OCI-LY7 (cell line): ENCODE measurements at regions not wholly inside any gene's neighbourhood (a gene's known extent, or its start where the extent isn't known, plus 50 kb on each side); places are given as distances from the start of the nearest gene placed in this dataset.

Experiments
- EZH2phosphoT487 ChIP-seq: fragments of 200-600 bp; sonication (generic); IDR thresholded peaks from 2 replicates; pipeline ENCODE4 v1.6.1; 2018; ENCODE audit warnings: low read depth, borderline replicate concordance, mild to moderate bottlenecking, mixed run types, antibody characterized with exemption, low read length, moderate library complexity, mixed read lengths
- TF ChIP-seq, protein P1 (sequence below): fragments of 200-600 bp; sonication (generic); conservative IDR thresholded peaks from 2 replicates; pipeline ENCODE4 v1.5.1; 2014; ENCODE audit warnings: mild to moderate bottlenecking, antibody characterized with exemption, low read length, moderate library complexity, mixed read lengths

- TF ChIP-seq, protein P1, sequence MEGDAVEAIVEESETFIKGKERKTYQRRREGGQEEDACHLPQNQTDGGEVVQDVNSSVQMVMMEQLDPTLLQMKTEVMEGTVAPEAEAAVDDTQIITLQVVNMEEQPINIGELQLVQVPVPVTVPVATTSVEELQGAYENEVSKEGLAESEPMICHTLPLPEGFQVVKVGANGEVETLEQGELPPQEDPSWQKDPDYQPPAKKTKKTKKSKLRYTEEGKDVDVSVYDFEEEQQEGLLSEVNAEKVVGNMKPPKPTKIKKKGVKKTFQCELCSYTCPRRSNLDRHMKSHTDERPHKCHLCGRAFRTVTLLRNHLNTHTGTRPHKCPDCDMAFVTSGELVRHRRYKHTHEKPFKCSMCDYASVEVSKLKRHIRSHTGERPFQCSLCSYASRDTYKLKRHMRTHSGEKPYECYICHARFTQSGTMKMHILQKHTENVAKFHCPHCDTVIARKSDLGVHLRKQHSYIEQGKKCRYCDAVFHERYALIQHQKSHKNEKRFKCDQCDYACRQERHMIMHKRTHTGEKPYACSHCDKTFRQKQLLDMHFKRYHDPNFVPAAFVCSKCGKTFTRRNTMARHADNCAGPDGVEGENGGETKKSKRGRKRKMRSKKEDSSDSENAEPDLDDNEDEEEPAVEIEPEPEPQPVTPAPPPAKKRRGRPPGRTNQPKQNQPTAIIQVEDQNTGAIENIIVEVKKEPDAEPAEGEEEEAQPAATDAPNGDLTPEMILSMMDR: no peak
- TF ChIP-seq EZH2phosphoT487: no peak
Measured at GRCh38 chr10:84665211-84665610, 336.8 kb downstream of the CCSER2 start.
